ENCODE measurements at regions not wholly inside any gene's neighbourhood (a gene's known extent, or its start where the extent isn't known, plus 50 kb on each side); places are given as distances from the start of the nearest gene placed in this dataset.
"Not testable (repeated sequence)": the region's sequence is repeated elsewhere in the genome, so short reads cannot be mapped to it uniquely, and the experiment has no call there.

DNA sequence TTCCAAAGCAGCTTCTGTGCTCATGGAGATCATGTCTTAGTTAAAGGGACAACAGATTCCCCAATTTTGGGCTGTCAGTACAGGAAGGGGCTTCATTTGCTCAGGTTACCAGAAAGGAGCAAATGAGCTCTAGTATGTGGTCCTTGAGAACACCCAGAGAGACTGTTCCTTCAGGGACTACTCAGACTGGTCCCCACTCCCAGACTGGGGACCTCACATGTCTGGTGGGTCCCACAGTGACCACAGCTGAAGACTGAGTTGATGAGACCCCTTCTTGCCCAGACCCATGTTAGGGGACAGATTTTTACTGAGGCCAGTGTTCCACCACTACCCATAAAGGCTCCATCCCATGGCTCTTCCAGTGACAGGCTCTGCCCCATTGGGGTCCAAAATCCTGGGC lies 1695.2 kb downstream of the TP53TG3F start:
- Histone ChIP-seq H3K36me3 (ENCODE audit: control insufficient read depth in 2 of 2, insufficient read depth in 1 of 2, low read length in 2 of 2) (no peaks in the 10 kb centered on the region), H3K27ac (ENCODE audit: extremely low read depth, low read depth, low read length) (no peak overlapping the region), H3K4me3 (ENCODE audit: low read depth, low read length) (no peak overlapping the region), H3K9me3 (ENCODE audit: control insufficient read depth, insufficient read depth, low read depth, low read length) (no peaks in the 10 kb centered on the region), H3K4me1 (ENCODE audit: control insufficient read depth, insufficient read depth, low read length) (no peaks in the 10 kb centered on the region)
- ChIA-PET POLR2A (no interaction called here), CTCF (interaction anchor here (0.7 kb wide), 1 partner anchor 192 kb away, joined by 3 read pairs; no protein-coding TSS in a partner anchor)
- TF ChIP-seq, protein P1, sequence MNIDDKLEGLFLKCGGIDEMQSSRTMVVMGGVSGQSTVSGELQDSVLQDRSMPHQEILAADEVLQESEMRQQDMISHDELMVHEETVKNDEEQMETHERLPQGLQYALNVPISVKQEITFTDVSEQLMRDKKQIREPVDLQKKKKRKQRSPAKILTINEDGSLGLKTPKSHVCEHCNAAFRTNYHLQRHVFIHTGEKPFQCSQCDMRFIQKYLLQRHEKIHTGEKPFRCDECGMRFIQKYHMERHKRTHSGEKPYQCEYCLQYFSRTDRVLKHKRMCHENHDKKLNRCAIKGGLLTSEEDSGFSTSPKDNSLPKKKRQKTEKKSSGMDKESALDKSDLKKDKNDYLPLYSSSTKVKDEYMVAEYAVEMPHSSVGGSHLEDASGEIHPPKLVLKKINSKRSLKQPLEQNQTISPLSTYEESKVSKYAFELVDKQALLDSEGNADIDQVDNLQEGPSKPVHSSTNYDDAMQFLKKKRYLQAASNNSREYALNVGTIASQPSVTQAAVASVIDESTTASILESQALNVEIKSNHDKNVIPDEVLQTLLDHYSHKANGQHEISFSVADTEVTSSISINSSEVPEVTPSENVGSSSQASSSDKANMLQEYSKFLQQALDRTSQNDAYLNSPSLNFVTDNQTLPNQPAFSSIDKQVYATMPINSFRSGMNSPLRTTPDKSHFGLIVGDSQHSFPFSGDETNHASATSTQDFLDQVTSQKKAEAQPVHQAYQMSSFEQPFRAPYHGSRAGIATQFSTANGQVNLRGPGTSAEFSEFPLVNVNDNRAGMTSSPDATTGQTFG (tag by site-specific recombination; IDR thresholded peaks at IDR 0.05; ENCODE audit: borderline replicate concordance): no peak
- TF ChIP-seq ZBTB20 (tag by site-specific recombination; IDR thresholded peaks at IDR 0.05): no peak
- TF ChIP-seq, protein P2, sequence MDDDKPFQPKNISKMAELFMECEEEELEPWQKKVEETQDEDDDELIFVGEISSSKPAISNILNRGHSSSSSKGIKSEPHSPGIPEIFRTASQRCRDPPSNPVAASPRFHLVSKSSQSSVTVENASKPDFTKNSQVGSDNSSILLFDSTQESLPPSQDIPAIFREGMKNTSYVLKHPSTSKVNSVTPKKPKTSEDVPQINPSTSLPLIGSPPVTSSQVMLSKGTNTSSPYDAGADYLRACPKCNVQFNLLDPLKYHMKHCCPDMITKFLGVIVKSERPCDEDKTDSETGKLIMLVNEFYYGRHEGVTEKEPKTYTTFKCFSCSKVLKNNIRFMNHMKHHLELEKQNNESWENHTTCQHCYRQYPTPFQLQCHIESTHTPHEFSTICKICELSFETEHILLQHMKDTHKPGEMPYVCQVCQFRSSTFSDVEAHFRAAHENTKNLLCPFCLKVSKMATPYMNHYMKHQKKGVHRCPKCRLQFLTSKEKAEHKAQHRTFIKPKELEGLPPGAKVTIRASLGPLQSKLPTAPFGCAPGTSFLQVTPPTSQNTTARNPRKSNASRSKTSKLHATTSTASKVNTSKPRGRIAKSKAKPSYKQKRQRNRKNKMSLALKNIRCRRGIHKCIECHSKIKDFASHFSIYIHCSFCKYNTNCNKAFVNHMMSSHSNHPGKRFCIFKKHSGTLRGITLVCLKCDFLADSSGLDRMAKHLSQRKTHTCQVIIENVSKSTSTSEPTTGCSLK (tag by site-specific recombination; IDR thresholded peaks at IDR 0.05): no peak
- TF ChIP-seq MZF1 (tag by site-specific recombination; IDR thresholded peaks at IDR 0.05; ENCODE audit: borderline replicate concordance): no peak
- TF ChIP-seq ZNF776 (tag by site-specific recombination; IDR thresholded peaks at IDR 0.05; ENCODE audit: borderline replicate concordance): no peak
- TF ChIP-seq MEIS1 (CRISPR knock-in tag; IDR thresholded peaks at IDR 0.05; ENCODE audit: borderline replicate concordance): no peak
- TF ChIP-seq ZNF184 (tag by site-specific recombination; IDR thresholded peaks at IDR 0.05): no peak
- no peak for TF ChIP-seq SALL2 (tag by site-specific recombination; IDR thresholded peaks at IDR 0.05; ENCODE audit: borderline replicate concordance)
- TF ChIP-seq REPIN1 (tag by site-specific recombination; IDR thresholded peaks at IDR 0.05; ENCODE audit: low read depth): no peak
- no peak for TF ChIP-seq SP3 (tag by site-specific recombination; IDR thresholded peaks at IDR 0.05)
- TF ChIP-seq ZNF239 (tag by site-specific recombination; IDR thresholded peaks at IDR 0.05): no peak
- no peak for TF ChIP-seq ZNF302 (tag by site-specific recombination; IDR thresholded peaks at IDR 0.05; ENCODE audit: low read depth)
- TF ChIP-seq ZNF341 (tag by site-specific recombination; IDR thresholded peaks at IDR 0.05; ENCODE audit: low read depth): no peak
- TF ChIP-seq KLF1 (tag by site-specific recombination; IDR thresholded peaks at IDR 0.05): no peak
- TF ChIP-seq GLIS1 (tag by site-specific recombination; IDR thresholded peaks at IDR 0.05): no peak

DNA sequence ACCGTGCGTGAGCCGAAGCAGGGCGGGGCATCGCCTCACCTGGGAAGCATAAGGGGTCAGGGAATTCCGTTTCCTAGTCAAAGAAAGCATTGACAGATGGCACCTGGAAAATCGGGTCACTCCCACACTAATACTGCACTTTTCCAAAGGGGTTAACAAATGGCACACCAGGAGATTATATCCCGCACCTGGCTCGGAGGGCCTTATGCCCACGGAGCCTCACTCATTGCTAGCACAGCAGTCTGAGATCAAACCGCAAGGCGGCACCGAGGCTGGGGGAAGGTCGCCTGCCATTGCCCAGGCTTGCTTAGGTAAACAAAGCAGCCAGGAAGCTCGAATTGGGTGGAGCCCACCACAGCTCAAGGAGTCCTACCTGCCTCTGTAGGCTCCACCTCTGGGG lies 1698.1 kb downstream of the TP53TG3F start:
- H3K9me3 ChIP-seq (ENCODE audit: control insufficient read depth, insufficient read depth, low read depth, low read length); H3K36me3 ChIP-seq (ENCODE audit: control insufficient read depth in 2 of 2, insufficient read depth in 1 of 2, low read length in 2 of 2); H3K4me3 ChIP-seq (ENCODE audit: low read depth, low read length); POLR2A ChIA-PET; H3K27ac ChIP-seq (ENCODE audit: extremely low read depth, low read depth, low read length); CTCF ChIA-PET; H3K4me1 ChIP-seq (ENCODE audit: control insufficient read depth, insufficient read depth, low read length): not testable (repeated sequence)

DNA sequence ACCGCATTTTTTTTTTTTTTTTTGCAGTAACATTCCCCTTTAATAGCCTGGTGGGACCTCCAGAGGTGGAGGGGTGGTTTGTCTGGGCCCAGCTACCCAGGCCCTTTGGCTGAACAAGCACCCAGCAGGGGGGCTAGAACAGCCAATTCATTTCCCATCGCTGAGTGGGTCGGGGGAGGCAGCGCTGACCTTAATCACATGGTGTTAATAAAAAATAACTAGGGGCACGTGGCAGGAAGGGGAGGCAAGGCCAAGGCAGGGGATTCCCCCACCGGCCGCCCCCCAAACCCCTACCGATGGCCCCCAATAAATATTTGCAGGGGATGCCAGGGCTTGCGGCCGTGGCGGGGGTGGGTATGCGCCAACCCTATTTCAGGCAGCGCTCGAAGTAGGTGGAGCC lies 1709.9 kb downstream of the TP53TG3F start:
- CTCF ChIA-PET; H3K4me1 ChIP-seq (ENCODE audit: control insufficient read depth, insufficient read depth, low read length); H3K36me3 ChIP-seq (ENCODE audit: control insufficient read depth in 2 of 2, insufficient read depth in 1 of 2, low read length in 2 of 2); H3K27ac ChIP-seq (ENCODE audit: extremely low read depth, low read depth, low read length); H3K4me3 ChIP-seq (ENCODE audit: low read depth, low read length); H3K9me3 ChIP-seq (ENCODE audit: control insufficient read depth, insufficient read depth, low read depth, low read length); POLR2A ChIA-PET: not testable (repeated sequence)

DNA sequence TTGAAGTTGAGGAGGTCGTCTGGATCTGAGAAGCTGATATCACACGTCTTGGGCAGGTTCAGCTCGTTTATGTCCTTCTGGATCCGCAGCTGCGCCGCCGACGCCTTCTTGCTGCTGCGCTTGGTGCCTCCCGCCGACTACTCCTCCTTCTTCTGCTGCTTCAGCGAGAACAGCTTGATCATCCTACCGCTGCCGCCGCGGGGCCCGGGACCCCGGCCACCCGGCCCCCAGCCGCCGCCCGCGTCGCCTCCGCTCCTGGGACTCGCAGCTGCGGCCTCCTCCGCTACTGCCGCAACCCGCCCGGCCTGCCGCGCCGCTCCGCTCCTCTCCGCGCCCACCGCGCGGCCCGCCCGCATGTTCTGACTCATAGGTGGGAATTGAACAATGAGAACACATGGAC lies 1710.6 kb downstream of the TP53TG3F start:
- H3K4me3 ChIP-seq (ENCODE audit: low read depth, low read length); H3K27ac ChIP-seq (ENCODE audit: extremely low read depth, low read depth, low read length); H3K9me3 ChIP-seq (ENCODE audit: control insufficient read depth, insufficient read depth, low read depth, low read length); H3K4me1 ChIP-seq (ENCODE audit: control insufficient read depth, insufficient read depth, low read length); POLR2A ChIA-PET; H3K36me3 ChIP-seq (ENCODE audit: control insufficient read depth in 2 of 2, insufficient read depth in 1 of 2, low read length in 2 of 2); CTCF ChIA-PET: not testable (repeated sequence)
